PC-3 (cell line): ENCODE measurements at regions not wholly inside any gene's neighbourhood (a gene's known extent, or its start where the extent isn't known, plus 50 kb on each side); places are given as distances from the start of the nearest gene placed in this dataset.

ENCODE experiments used
- ATAC-seq: fragments of 200-7000 bp; cut with Tn5 transposase; 2 replicates; pipeline ENCODE4 v1.9.1; 2020; ENCODE audit warnings: mild to moderate bottlenecking, moderate library complexity
- BruUV-seq: library from RNA; stranded (reverse); fragments of 400-500 nt; replicated peaks from 2 replicates; lab custom pipeline; 2021; lab: Mats Ljungman, UMichigan
- CTCF ChIA-PET: fragments of 300-600 bp; sonication (Branson Sonifier 250); formaldehyde crosslinking; loops from one replicate; lab custom pipeline; 2022; ENCODE audit warnings: antibody characterized with exemption; lab: Charles Lee
- POLR2A ChIA-PET: fragments of 300-600 bp; sonication (Branson Sonifier 250); formaldehyde crosslinking; loops from one replicate; lab custom pipeline; 2022; ENCODE audit warnings: antibody characterized with exemption; ENCODE audit not compliant: unreplicated experiment; lab: Charles Lee
- DNase-seq: peaks from one replicate; pipeline ENCODE4 v3.0.0-alpha.2; 2015
- H2AFZ ChIP-seq: fragments of 300-600 bp; sonication (generic); 2 replicates; pipeline ENCODE4 v1.6.0; 2016; ENCODE audit warnings: antibody characterized with exemption, low read length
- H3F3A ChIP-seq: fragments of 300-600 bp; sonication (generic); one replicate; pipeline ENCODE4 v1.6.0; 2017; ENCODE audit warnings: antibody characterized with exemption, low read length, control low read depth, mild to moderate bottlenecking; ENCODE audit not compliant: unreplicated experiment
- H3K27ac ChIP-seq: fragments of 300-600 bp; sonication (generic); 2 replicates; pipeline ENCODE4 v1.5.1; 2016; ENCODE audit warnings: mild to moderate bottlenecking, low read length
- H3K27me3 ChIP-seq: fragments of 300-600 bp; sonication (generic); 2 replicates; pipeline ENCODE4 v1.6.1; 2016; ENCODE audit warnings: low read length, mixed read lengths
- H3K36me3 ChIP-seq: fragments of 300-600 bp; sonication (generic); 2 replicates; pipeline ENCODE4 v1.6.1; 2016; ENCODE audit warnings: low read depth, mixed run types, low read length, mixed read lengths
- H3K4me1 ChIP-seq: fragments of 300-600 bp; sonication (generic); 2 replicates; pipeline ENCODE4 v1.5.1; 2016; ENCODE audit warnings: low read length; ENCODE audit not compliant: insufficient read depth
- H3K4me2 ChIP-seq: fragments of 300-600 bp; sonication (generic); 2 replicates; pipeline ENCODE4 v1.6.0; 2016; ENCODE audit warnings: low read length
- H3K4me3 ChIP-seq: fragments of 300-600 bp; sonication (generic); 2 replicates; pipeline ENCODE4 v1.5.1; 2016; ENCODE audit warnings: mild to moderate bottlenecking, low read length, mixed read lengths
- H3K79me2 ChIP-seq: fragments of 300-600 bp; sonication (generic); 2 replicates; pipeline ENCODE4 v1.6.1; 2017; ENCODE audit warnings: low read length, mixed read lengths
- H3K9ac ChIP-seq: fragments of 300-600 bp; sonication (generic); 2 replicates; pipeline ENCODE4 v1.6.0; 2016; ENCODE audit warnings: mild to moderate bottlenecking, low read length
- H3K9me2 ChIP-seq: fragments of 300-600 bp; sonication (generic); replicated peaks from 2 replicates; pipeline ENCODE4 v1.6.1; 2016; ENCODE audit warnings: mixed run types, low read length, mixed read lengths
- H3K9me3 ChIP-seq: fragments of 300-600 bp; sonication (generic); 2 replicates; pipeline ENCODE4 v1.6.1; 2016; ENCODE audit warnings: low read length, mixed read lengths
- H4K20me1 ChIP-seq: fragments of 300-600 bp; sonication (generic); 2 replicates; pipeline ENCODE4 v1.6.1; 2016; ENCODE audit warnings: low read length, mixed read lengths
- CTCF ChIP-seq: fragments of 300-600 bp; sonication (generic); conservative IDR thresholded peaks from 2 replicates; pipeline ENCODE4 v1.5.1; 2017; ENCODE audit warnings: antibody characterized with exemption, low read depth, mild to moderate bottlenecking, low read length
- EZH2 ChIP-seq: fragments of 300-600 bp; sonication (generic); IDR thresholded peaks from one replicate; pipeline ENCODE4 v1.6.1; 2017; ENCODE audit warnings: antibody characterized with exemption, mild to moderate bottlenecking, low read length; ENCODE audit not compliant: unreplicated experiment
- EZH2phosphoT487 ChIP-seq: fragments of 300-600 bp; sonication (generic); IDR thresholded peaks from 2 replicates; pipeline ENCODE4 v1.6.1; 2018; ENCODE audit warnings: mild to moderate bottlenecking, antibody characterized with exemption, low read length, borderline replicate concordance
- intact Hi-C: fragments of 100-400 bp; cut with micrococcal nuclease; formaldehyde crosslinking; loops from 2 replicates; pipeline ENCODE4 v1.9.0; 2023

GRCh38 chr20:54843865-54844264 lies 368.5 kb downstream of the DOK5 start:
- POLR2A ChIA-PET = no interaction called here
- BruUV-seq = no TSS peak
- intact Hi-C loops = no loop called here
- Histone ChIP-seq H3F3A (no peaks in the 10 kb centered on the region), H4K20me1 (no peaks in the 10 kb centered on the region), H3K79me2 (no peaks in the 10 kb centered on the region), H3K4me1 (no peaks in the 10 kb centered on the region), H3K9me3 (peaks cover 10% of the 10 kb centered on the region; the same call in 1 of the 2 replicates), H3K4me2 (no peak overlapping the region), H3K36me3 (no peaks in the 10 kb centered on the region), H2AFZ (no peak overlapping the region), H3K27ac (no peak overlapping the region), H3K4me3 (no peak overlapping the region), H3K27me3 (peaks cover 12% of the 10 kb centered on the region; the same call in 1 of the 2 replicates), H3K9me2 (no peaks in the 10 kb centered on the region), H3K9ac (no peak overlapping the region)
- CTCF ChIA-PET = no interaction called here
- no peak for DNase-seq
- no peak for ATAC-seq
- no peak for TF ChIP-seq EZH2phosphoT487
- TF ChIP-seq EZH2 = no peak
- no peak for TF ChIP-seq CTCF

GRCh38 chr20:54843431-54843830 lies 368.0 kb downstream of the DOK5 start:
- no TSS peak for BruUV-seq
- Histone ChIP-seq H3K9me2 (no peaks in the 10 kb centered on the region), H3K4me1 (no peaks in the 10 kb centered on the region), H3K27me3 (peaks cover 12% of the 10 kb centered on the region; the same call in 1 of the 2 replicates), H3K9me3 (peaks cover 10% of the 10 kb centered on the region; the same call in 1 of the 2 replicates), H3K27ac (no peak overlapping the region), H3F3A (no peaks in the 10 kb centered on the region), H3K4me3 (no peak overlapping the region), H3K36me3 (no peaks in the 10 kb centered on the region), H3K4me2 (no peak overlapping the region), H2AFZ (no peak overlapping the region), H4K20me1 (no peaks in the 10 kb centered on the region), H3K79me2 (no peaks in the 10 kb centered on the region), H3K9ac (no peak overlapping the region)
- TF ChIP-seq CTCF (no peak), EZH2 (no peak), EZH2phosphoT487 (no peak)
- DNase-seq (no peak), ATAC-seq (no peak)
- intact Hi-C loops = no loop called here
- ChIA-PET CTCF (no interaction called here), POLR2A (no interaction called here)

DNA sequence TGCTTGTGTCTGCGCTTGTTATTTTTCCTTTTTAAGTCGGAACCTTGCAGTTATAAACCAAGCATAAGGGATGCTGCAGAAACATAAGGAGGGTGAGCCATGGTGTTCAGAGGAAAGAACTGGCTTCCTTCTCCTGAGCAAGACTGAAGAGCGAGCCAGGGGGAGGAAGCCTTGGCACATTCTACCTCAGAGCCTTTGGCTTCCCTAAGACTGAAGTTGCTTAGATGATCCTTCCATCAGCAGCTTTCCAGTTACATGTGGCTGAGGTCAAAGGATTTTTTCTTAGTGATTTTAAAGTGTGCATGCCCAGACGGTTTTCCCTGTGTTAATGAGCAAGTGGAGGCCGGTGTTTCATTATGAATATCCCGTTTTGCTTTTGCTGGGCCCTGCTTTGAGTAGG lies 363.8 kb downstream of the DOK5 start:
- BruUV-seq = no TSS peak
- POLR2A ChIA-PET = no interaction called here

More for the DNA sequence above, 363.8 kb downstream of the DOK5 start:
- Histone ChIP-seq H4K20me1 (no peaks in the 10 kb centered on the region), H3K9me2 (no peaks in the 10 kb centered on the region), H3K36me3 (no peaks in the 10 kb centered on the region), H3K4me1 (no peaks in the 10 kb centered on the region), H2AFZ (no peak overlapping the region), H3K27me3 (0 out of 2 replicates have a peak, but pooled peaks cover 5% of the 10 kb centered on the region), H3K4me3 (no peak overlapping the region), H3K9me3 (peaks cover 17% of the 10 kb centered on the region), H3K9ac (no peak overlapping the region), H3F3A (no peaks in the 10 kb centered on the region), H3K4me2 (no peak overlapping the region), H3K79me2 (no peaks in the 10 kb centered on the region), H3K27ac (no peak overlapping the region)
- intact Hi-C loops = no loop called here
- CTCF ChIA-PET = no interaction called here
- no peak for ATAC-seq
- DNase-seq = no peak
- TF ChIP-seq EZH2 = no peak
